ENCODE measurements at regions not wholly inside any gene's neighbourhood (a gene's known extent, or its start where the extent isn't known, plus 50 kb on each side); places are given as distances from the start of the nearest gene placed in this dataset.

- BruUV-seq (replicated peaks), result no TSS peak
- 10% methylated on average over 2 of the region's 2 CpGs for WGBS (ENCODE audit: insufficient coverage, insufficient replicate concordance, low lambda C conversion rate, missing lambda C conversion rate)
- FAIRE-seq (no peak), DNase-seq (ENCODE audit: low read depth, low spot score) (no peak), ATAC-seq (no peak)
- no peaks in the 10 kb centered on the region for H3K9me3 ChIP-seq (replicated peaks; ENCODE audit: control insufficient read depth, insufficient read depth, low read length)
- POLR2A ChIA-PET, result no interaction called here
- RAD21 ChIA-PET (ENCODE audit: unreplicated experiment), result interaction anchor here (0.6 to 0.8 kb wide), 2 partner anchors 8 to 66 kb away, joined by 3 to 5 read pairs; no protein-coding TSS in a partner anchor
- H3K4me3 ChIP-seq, result no peak overlapping the region
- H3K27ac ChIP-seq (ENCODE audit: control insufficient read depth, insufficient read depth), result no peak overlapping the region
- no peaks in the 10 kb centered on the region for H3K79me2 ChIP-seq (ENCODE audit: control insufficient read depth, insufficient read depth, low read length)
- intact Hi-C loops (cut with micrococcal nuclease; ENCODE audit: unreplicated experiment) (no loop called here), in situ Hi-C loops (cut with MboI) (no loop called here)
- H2AFZ ChIP-seq (ENCODE audit: control insufficient read depth, low read depth, low read length), result no peak overlapping the region
- H3K4me2 ChIP-seq (ENCODE audit: control insufficient read depth, insufficient read depth), result no peak overlapping the region
- TF ChIP-seq BCL11A (IDR thresholded peaks at IDR 0.05; ENCODE audit: low read depth, low read length), result no peak
- TF ChIP-seq, protein P1, sequence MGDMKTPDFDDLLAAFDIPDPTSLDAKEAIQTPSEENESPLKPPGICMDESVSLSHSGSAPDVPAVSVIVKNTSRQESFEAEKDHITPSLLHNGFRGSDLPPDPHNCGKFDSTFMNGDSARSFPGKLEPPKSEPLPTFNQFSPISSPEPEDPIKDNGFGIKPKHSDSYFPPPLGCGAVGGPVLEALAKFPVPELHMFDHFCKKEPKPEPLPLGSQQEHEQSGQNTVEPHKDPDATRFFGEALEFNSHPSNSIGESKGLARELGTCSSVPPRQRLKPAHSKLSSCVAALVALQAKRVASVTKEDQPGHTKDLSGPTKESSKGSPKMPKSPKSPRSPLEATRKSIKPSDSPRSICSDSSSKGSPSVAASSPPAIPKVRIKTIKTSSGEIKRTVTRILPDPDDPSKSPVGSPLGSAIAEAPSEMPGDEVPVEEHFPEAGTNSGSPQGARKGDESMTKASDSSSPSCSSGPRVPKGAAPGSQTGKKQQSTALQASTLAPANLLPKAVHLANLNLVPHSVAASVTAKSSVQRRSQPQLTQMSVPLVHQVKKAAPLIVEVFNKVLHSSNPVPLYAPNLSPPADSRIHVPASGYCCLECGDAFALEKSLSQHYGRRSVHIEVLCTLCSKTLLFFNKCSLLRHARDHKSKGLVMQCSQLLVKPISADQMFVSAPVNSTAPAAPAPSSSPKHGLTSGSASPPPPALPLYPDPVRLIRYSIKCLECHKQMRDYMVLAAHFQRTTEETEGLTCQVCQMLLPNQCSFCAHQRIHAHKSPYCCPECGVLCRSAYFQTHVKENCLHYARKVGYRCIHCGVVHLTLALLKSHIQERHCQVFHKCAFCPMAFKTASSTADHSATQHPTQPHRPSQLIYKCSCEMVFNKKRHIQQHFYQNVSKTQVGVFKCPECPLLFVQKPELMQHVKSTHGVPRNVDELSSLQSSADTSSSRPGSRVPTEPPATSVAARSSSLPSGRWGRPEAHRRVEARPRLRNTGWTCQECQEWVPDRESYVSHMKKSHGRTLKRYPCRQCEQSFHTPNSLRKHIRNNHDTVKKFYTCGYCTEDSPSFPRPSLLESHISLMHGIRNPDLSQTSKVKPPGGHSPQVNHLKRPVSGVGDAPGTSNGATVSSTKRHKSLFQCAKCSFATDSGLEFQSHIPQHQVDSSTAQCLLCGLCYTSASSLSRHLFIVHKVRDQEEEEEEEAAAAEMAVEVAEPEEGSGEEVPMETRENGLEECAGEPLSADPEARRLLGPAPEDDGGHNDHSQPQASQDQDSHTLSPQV (IDR thresholded peaks at IDR 0.05), result no peak
- TF ChIP-seq TCF3 (IDR thresholded peaks at IDR 0.05; ENCODE audit: borderline replicate concordance, insufficient read depth, low read depth, low read length), result no peak
- no peak for TF ChIP-seq NR2F1 (conservative IDR thresholded peaks at IDR 0.05)
- TF ChIP-seq, protein P2, sequence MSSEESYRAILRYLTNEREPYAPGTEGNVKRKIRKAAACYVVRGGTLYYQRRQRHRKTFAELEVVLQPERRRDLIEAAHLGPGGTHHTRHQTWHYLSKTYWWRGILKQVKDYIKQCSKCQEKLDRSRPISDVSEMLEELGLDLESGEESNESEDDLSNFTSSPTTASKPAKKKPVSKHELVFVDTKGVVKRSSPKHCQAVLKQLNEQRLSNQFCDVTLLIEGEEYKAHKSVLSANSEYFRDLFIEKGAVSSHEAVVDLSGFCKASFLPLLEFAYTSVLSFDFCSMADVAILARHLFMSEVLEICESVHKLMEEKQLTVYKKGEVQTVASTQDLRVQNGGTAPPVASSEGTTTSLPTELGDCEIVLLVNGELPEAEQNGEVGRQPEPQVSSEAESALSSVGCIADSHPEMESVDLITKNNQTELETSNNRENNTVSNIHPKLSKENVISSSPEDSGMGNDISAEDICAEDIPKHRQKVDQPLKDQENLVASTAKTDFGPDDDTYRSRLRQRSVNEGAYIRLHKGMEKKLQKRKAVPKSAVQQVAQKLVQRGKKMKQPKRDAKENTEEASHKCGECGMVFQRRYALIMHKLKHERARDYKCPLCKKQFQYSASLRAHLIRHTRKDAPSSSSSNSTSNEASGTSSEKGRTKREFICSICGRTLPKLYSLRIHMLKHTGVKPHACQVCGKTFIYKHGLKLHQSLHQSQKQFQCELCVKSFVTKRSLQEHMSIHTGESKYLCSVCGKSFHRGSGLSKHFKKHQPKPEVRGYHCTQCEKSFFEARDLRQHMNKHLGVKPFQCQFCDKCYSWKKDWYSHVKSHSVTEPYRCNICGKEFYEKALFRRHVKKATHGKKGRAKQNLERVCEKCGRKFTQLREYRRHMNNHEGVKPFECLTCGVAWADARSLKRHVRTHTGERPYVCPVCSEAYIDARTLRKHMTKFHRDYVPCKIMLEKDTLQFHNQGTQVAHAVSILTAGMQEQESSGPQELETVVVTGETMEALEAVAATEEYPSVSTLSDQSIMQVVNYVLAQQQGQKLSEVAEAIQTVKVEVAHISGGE (CRISPR knock-in tag; IDR thresholded peaks at IDR 0.05), result no peak
- TF ChIP-seq PAX5 (IDR thresholded peaks at IDR 0.05; ENCODE audit: borderline replicate concordance, low read depth, low read length), result no peak
- no peak for TF ChIP-seq TAF1 (IDR thresholded peaks at IDR 0.05; ENCODE audit: borderline replicate concordance, low read depth, low read length)
- SMC1A ChIA-PET (ENCODE audit: uncharacterized antibody, unreplicated experiment), result interaction anchor here (0.9 to 1.2 kb wide), 2 partner anchors 44 to 319 kb away, joined by 3 read pairs; no protein-coding TSS in a partner anchor
- CTCF ChIA-PET, result no interaction called here
- no peaks in the 10 kb centered on the region for H4K20me1 ChIP-seq (ENCODE audit: control insufficient read depth, insufficient read depth)
- H3K36me3 ChIP-seq (ENCODE audit: control insufficient read depth in 2 of 2, insufficient read depth in 2 of 2, low read length in 1 of 2), result no peaks in the 10 kb centered on the region
- no peak overlapping the region for H3K9ac ChIP-seq (ENCODE audit: control insufficient read depth, insufficient read depth, low read length)
- H3K27me3 ChIP-seq (replicated peaks in 1 of 2; ENCODE audit: control insufficient read depth in 2 of 2, insufficient read depth in 2 of 2, low read length in 1 of 2), result no peaks in the 10 kb centered on the region
- H3K4me1 ChIP-seq (ENCODE audit: control insufficient read depth, insufficient read depth, low read length), result no peaks in the 10 kb centered on the region
These were observed 144.2 kb upstream of the SOD1 start for GRCh38 chr21:31515253-31515652.
